ENCODE measurements at regions not wholly inside any gene's neighbourhood (a gene's known extent, or its start where the extent isn't known, plus 50 kb on each side); places are given as distances from the start of the nearest gene placed in this dataset.
A peak's percentile ranks its signal among the peaks of the same experiment; 100 is the strongest.
"Not testable (repeated sequence)": the region's sequence is repeated elsewhere in the genome, so short reads cannot be mapped to it uniquely, and the experiment has no call there.

GRCh38 chr18:54662986-54663385, 71.9 kb downstream of the DYNAP start:
- DNase-seq = no peak

GRCh38 chr18:54669701-54670100, 78.7 kb downstream of the DYNAP start:
- DNase-seq = not testable (repeated sequence)

DNA sequence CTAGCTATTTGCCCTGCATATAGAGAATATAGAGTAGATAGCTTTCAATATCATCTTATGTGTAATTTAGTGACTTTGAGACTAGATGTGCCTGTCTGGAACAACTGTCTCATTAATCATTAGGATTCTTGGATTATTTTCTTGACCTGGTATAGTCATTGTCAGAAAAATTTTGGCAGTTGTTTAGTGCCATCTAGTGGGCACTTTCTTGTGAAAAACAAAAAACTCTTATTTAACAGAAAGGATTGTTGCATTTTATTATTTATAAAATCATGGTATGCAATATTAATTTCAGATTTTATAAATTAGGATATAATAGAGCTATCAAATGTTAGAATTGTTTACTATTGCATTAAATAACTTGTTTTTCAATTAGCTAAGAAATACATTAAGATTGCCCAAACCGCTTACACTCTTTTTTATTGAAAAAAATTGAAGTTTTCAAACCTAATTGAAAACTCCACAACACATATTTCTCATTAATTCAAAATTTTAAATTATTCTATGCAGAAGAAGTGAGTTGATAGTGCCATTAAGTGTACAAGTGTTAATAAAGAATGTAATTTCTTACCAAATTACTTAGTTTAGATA, 80.3 kb downstream of the DYNAP start:
- peak; percentile 20 to 39 for DNase-seq

- DNase-seq = no peak
Measured at GRCh38 chr18:54672109-54672508, 81.1 kb downstream of the DYNAP start.

GRCh38 chr18:54672846-54673475, 81.9 kb downstream of the DYNAP start:
- DNase-seq = no peak

DNA sequence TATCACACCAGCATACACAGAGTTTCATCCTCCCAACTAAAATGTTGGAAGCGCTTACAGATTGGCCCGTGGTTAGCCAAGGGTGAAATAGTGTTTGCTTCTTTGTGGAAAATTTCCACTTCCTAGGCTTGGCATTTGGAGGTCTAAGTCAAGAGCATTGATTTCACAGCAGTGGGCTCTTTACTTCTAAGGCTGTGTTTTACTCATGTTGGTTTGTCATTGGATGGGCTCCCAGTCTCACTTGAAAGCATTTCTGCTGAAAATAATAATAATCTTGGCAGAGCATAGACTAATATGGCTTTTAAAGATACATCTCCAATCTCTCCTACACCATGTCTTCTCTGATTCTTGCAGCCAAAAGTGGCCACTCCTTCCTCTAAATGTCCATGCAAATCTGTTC, 82.9 kb downstream of the DYNAP start:
- no peak for DNase-seq

DNA sequence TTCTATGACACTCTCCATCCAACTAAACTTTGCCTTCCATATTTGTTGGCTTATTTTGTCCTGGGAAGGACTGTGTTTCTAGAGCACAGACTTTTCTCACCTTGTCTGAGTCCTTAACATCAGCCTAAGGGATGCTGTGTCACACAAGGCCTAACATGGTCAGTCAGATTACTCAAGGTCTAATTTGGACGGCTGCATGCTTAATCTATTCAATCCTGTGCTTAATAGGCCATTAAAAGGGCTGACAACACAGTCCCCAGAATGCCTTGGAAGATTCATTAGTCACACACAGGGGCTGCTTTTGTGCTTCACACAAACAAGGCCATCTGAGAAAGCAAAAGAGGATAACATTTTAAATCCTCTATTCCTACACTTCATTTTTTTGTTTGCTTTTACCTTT, 84.0 kb downstream of the DYNAP start:
- DNase-seq = no peak

- peak; percentile 35 to 44 for DNase-seq
Measured at GRCh38 chr18:54679318-54680149, 88.5 kb downstream of the DYNAP start.

GRCh38 chr18:54684784-54685183, 93.7 kb downstream of the DYNAP start:
- DNase-seq = no peak

- no peak for DNase-seq
Measured at GRCh38 chr18:54689319-54689718, 98.3 kb downstream of the DYNAP start.

DNA sequence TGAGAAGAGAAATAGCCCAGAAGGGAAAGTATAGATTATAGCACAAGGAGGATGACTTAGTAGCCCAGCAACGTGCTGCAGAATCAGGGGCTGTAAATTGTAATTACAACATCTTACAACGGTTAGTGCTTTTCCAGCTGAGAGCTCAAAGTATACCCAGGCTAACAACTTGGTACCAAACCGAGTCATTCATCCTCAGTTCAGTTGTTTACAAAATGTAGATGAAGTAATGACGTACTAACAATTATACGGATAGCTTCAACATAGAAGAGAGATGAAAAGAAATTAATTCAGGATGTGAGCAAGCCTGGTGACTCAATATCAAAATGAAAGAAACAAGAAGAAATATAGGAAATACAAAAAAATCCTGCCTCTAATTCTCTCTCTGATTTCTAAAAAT, 99.2 kb downstream of the DYNAP start:
- no peak for DNase-seq

GRCh38 chr18:54692463-54692862, 101.4 kb downstream of the DYNAP start:
- DNase-seq = no peak

GRCh38 chr18:54696616-54697293, 105.7 kb downstream of the DYNAP start:
- no peak for DNase-seq

- no peak for DNase-seq
Measured at GRCh38 chr18:54700580-54700979, 109.5 kb downstream of the DYNAP start.

GRCh38 chr18:54702686-54703085, 111.6 kb downstream of the DYNAP start:
- DNase-seq = no peak

DNA sequence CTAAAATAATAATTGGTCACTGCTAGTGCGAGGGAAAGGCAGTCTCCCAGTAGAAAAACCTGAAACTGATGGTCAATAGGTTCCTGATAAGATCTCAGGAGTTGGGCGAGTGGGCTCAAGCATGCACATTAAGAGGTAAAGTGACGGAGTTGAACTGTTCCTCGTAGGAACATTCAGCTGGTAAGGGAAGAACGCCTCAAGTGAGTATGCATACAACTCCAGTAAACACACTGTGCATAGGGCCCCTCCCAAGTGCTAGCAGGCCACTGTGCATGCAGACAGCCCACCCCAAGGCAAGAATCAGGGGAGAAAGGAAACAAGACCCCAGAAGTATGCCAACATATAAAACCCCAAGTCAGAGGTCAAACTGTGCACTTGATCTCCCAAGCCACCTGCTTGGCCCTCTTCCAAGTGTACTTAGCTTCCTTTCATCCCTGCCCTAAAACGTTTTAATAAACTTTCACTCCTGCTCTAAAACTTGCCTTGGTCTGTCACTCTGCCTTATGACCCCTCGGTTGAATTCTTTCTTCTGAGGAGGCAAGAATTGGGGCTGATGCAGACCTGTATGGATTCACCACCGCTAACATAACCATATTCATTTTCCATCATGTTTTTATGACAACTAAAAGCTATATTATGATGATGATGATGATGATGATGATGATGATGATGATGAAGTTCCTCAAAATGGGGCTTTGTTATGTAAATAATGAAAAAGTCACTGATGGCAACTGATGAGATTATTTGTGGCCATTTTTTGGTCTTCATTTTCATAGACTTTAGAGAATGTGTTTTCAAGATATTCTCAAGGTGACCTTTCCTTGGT, 118.0 kb upstream of the RAB27B start:
- no peak for DNase-seq

GRCh38 chr18:54710900-54711281, 117.4 kb upstream of the RAB27B start:
- no peak for DNase-seq

DNA sequence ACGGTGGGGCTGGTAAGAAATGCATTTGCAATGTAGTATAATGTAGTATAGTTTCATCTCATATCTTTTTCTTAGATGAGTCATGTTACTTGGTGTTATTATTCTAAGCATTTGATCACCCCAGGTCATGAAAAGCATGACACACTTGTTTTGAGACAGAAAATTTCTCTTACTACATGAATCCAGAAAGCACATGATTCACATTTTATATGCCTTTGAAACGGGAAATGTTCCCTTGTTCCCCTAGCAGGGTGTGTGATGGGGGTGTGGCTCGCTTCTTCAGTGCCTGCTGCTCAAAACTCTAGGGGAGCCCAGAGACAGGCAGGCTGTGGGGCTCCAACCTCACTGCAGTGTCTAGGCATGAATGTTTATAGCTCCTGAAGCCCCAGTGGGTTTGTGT, 116.0 kb upstream of the RAB27B start:
- no peak for DNase-seq

DNA sequence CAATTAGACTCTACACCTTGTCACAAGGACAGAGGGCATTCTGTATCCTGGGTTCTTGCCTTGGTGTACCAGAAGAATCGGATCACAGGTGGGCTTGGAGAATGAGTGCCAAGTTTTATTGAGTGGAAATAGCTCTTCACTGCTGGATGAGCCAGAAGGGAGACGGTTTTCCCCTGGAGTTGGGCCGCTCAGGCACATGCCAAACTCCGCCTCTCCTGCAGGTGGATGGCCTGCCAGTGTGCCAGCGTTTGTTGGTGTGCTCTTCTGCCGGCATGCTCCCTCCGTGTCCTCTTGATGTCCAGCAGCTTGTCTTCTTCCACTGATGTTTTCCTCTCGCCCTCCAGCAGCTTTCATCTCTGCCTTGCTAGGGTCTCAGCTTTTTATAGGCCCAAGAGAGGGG, 115.5 kb upstream of the RAB27B start:
- DNase-seq = no peak

- DNase-seq = no peak
Measured at GRCh38 chr18:54713386-54713785, 114.9 kb upstream of the RAB27B start.

DNA sequence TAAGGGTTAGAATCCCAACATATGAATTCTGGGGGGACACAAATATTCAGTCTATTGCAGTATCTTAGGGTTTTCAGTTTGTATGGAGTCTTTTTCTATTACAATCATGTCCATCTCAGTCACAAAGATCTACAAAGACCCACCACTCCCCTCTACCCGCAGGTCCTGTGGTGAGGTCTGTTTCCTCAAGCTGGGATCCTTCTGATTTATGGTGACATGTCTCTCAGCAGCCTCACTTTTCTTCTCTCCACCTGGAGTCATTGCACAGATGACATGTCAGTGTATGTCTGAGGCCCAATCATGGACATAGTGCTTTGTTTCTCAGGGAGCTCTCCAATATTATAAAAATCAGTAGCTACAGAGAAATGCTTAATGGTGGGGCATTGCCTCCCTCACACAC, 113.4 kb upstream of the RAB27B start:
- DNase-seq = no peak

DNA sequence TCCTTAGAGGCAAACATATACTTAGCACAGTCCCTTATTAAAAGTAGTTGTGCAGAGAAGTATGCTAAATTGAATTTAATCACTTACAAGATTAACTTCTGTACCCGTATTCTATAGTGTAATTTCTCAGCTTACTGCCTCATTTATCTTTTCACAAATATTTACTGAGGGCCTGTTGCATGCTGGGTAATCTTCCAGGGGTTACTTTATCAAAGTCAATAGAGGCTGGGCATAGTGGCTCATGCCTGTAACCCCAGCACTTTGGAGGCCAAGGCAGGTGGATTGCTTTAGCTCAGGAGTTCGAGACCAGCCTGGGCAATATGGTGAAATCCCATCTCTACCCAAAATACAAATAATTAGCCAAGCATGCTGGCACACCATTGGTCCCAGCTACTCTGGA, 111.7 kb upstream of the RAB27B start:
- no peak for DNase-seq
